Neuronal stem cell (in vitro differentiated cells): ENCODE measurements at regions not wholly inside any gene's neighbourhood (a gene's known extent, or its start where the extent isn't known, plus 50 kb on each side); places are given as distances from the start of the nearest gene placed in this dataset.

Source experiments
- DNase-seq: peaks from one replicate; pipeline ENCODE4 v3.0.0-alpha.2; 2013; ENCODE audit warnings: low spot score
- H2AFZ ChIP-seq: one replicate; pipeline ENCODE4 v1.6.1; 2013; ENCODE audit warnings: mild to moderate bottlenecking, low read length, inconsistent platforms
- H2AK5ac ChIP-seq: 2 replicates; pipeline ENCODE4 v1.6.1; 2013; ENCODE audit warnings: low read depth, mild to moderate bottlenecking, inconsistent platforms, low read length, moderate library complexity, mixed read lengths
- H2BK120ac ChIP-seq: 2 replicates; pipeline ENCODE4 v1.6.1; 2013; ENCODE audit warnings: low read depth, mild to moderate bottlenecking, inconsistent platforms, low read length, moderate library complexity, mixed read lengths
- H2BK12ac ChIP-seq: one replicate; pipeline ENCODE4 v1.6.1; 2013; ENCODE audit warnings: low read length, inconsistent platforms
- H2BK15ac ChIP-seq: 2 replicates; pipeline ENCODE4 v1.6.1; 2013; ENCODE audit warnings: mild to moderate bottlenecking, low read length, inconsistent platforms, mixed read lengths
- H2BK5ac ChIP-seq: one replicate; pipeline ENCODE4 v1.6.1; 2013; ENCODE audit warnings: inconsistent platforms, mild to moderate bottlenecking, low read length, moderate library complexity
- H3K14ac ChIP-seq: one replicate; pipeline ENCODE4 v1.6.1; 2013; ENCODE audit warnings: low read length, inconsistent platforms
- H3K18ac ChIP-seq: 2 replicates; pipeline ENCODE4 v1.6.1; 2013; ENCODE audit warnings: low read length, inconsistent platforms
- H3K23ac ChIP-seq: 2 replicates; pipeline ENCODE4 v1.6.1; 2013; ENCODE audit warnings: low read depth, mild to moderate bottlenecking, mixed read lengths, low read length, inconsistent platforms; ENCODE audit not compliant: poor library complexity
- H3K27ac ChIP-seq: replicated peaks from 3 replicates; pipeline ENCODE4 v1.5.1; 2013; ENCODE audit warnings: low read length, inconsistent platforms
- H3K27me3 ChIP-seq, 3 experiments: 2 replicates each; pipeline ENCODE4 v1.6.1; 2013; ENCODE audit warnings: low read length in 3 of 3, mild to moderate bottlenecking in 2 of 3, inconsistent platforms in 1 of 3, low read depth in 1 of 3, mixed read lengths in 1 of 3, moderate library complexity in 1 of 3; ENCODE audit not compliant: control insufficient read depth in 3 of 3, insufficient read depth in 3 of 3
- H3K36me3 ChIP-seq, 2 donors: replicated peaks in 1 of 2; 2 replicates each; pipeline ENCODE4 v1.6.1; 2013; ENCODE audit warnings: low read length in 2 of 2; ENCODE audit not compliant: control insufficient read depth in 2 of 2, insufficient read depth in 2 of 2
- H3K4ac ChIP-seq: 2 replicates; pipeline ENCODE4 v1.6.1; 2013; ENCODE audit warnings: inconsistent platforms, mild to moderate bottlenecking, low read length, moderate library complexity
- H3K4me1 ChIP-seq, 2 donors: 1 replicate in 1 of 2; 2 replicates in 1 of 2; pipeline ENCODE4 v1.6.1; 2013; ENCODE audit warnings: low read length in 2 of 2, low read depth in 1 of 2; ENCODE audit not compliant: control insufficient read depth in 2 of 2, insufficient read depth in 1 of 2
- H3K4me2 ChIP-seq: one replicate; pipeline ENCODE4 v1.6.1; 2013; ENCODE audit warnings: mild to moderate bottlenecking, low read length, inconsistent platforms; ENCODE audit not compliant: insufficient read depth, poor library complexity, severe bottlenecking
- H3K4me3 ChIP-seq, 2 donors: 2 replicates each; pipeline ENCODE4 v1.5.1; 2013; ENCODE audit warnings: low read length in 2 of 2, mild to moderate bottlenecking in 2 of 2, inconsistent platforms in 1 of 2, moderate library complexity in 1 of 2
- H3K79me1 ChIP-seq: one replicate; pipeline ENCODE4 v1.6.1; 2013; ENCODE audit warnings: low read depth, mild to moderate bottlenecking, inconsistent platforms, low read length, moderate library complexity
- H3K9ac ChIP-seq: one replicate; pipeline ENCODE4 v1.6.1; 2013; ENCODE audit warnings: mild to moderate bottlenecking, low read depth, low read length, inconsistent platforms; ENCODE audit not compliant: poor library complexity
- H3K9me3 ChIP-seq, 2 donors: replicated peaks in 1 of 2; 2 replicates each; pipeline versions ENCODE3 to v1.6.1; 2013; ENCODE audit warnings: low read length in 2 of 2, mild to moderate bottlenecking in 2 of 2, inconsistent platforms in 1 of 2, low read depth in 1 of 2, mixed read lengths in 1 of 2, moderate library complexity in 1 of 2; ENCODE audit not compliant: control insufficient read depth in 2 of 2, insufficient read depth in 1 of 2
- H4K8ac ChIP-seq: one replicate; pipeline ENCODE4 v1.6.1; 2013; ENCODE audit warnings: low read depth, mild to moderate bottlenecking, inconsistent platforms, low read length, moderate library complexity
- H4K91ac ChIP-seq: one replicate; pipeline ENCODE4 v1.6.1; 2013; ENCODE audit warnings: low read length, low read depth, mild to moderate bottlenecking, inconsistent platforms; ENCODE audit not compliant: poor library complexity
- WGBS, 2 donors: extraction: QIAGEN DNeasy Blood & Tissue Kit; methylation state at CpG; one replicate each; pipeline ENCODE4 v1.1.7; 2013; ENCODE audit warnings: missing lambda C conversion rate in 2 of 2, mixed read lengths in 1 of 2; ENCODE audit not compliant: insufficient read length in 2 of 2, insufficient replicate concordance in 1 of 2; ENCODE audit errors: extremely low coverage in 2 of 2; 5-methylcytosine and 5-hydroxymethylcytosine counted together

DNA sequence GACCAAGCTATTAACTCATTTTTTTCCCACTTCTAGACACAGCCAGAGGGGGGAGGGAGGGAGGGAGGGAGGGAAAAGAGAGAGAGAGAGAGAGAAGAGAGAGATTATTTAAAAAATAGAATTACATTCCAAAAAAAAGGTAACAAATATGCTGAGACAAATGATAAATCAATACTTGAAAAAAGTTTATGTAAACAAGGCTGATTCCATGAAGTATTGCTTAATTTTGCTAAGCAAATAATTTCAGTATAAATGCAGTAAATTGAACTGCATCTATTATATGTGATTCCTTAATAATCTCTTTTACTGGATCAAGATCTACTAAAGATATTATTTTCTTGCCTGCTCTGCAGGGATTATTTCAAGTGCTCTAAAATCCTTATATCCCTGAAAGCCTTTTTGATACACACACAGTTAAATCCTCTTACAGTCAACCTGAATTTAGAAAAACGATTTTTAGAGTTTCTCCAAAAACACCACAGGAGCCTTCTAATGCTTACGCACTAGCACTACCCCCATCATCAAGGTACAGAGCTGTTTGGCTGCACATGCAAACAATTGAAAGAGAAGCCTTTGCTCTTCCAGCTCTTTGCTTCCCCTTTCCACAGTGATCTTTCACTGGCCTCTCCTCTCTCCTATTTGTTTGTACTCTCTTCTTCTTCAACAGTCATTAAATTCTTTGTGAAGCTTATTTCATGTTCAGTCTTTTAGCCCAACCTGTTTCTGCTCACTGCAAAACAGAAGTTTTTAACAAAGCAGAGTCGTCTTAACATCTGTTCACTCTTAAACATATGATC lies 426.3 kb upstream of the FAM241A start:
- H2BK12ac ChIP-seq, result no peak overlapping the region
- WGBS, 2 donors, result no CpG with 5 or more reads among the region's 3 CpGs
- H3K4me2 ChIP-seq, result no peak overlapping the region
- H4K91ac ChIP-seq, result no peak overlapping the region
- no peak overlapping the region for H3K23ac ChIP-seq
- H3K27me3 ChIP-seq, result no peaks in the 10 kb centered on the region
- H3K18ac ChIP-seq, result no peak overlapping the region
- no peaks in the 10 kb centered on the region for H3K9me3 ChIP-seq
- no peak overlapping the region for H3K14ac ChIP-seq
- DNase-seq, result no peak
- H3K4ac ChIP-seq, result no peak overlapping the region
- H3K4me1 ChIP-seq, result peaks cover 2 to 7% of the 10 kb centered on the region in 2 donors
- no peak overlapping the region for H2BK5ac ChIP-seq
- no peak overlapping the region for H4K8ac ChIP-seq
- H3K9ac ChIP-seq, result no peak overlapping the region
- no peak overlapping the region for H2BK120ac ChIP-seq
- H2AK5ac ChIP-seq, result no peak overlapping the region
- H2AFZ ChIP-seq, result peak overlapping the region; percentile 81
- no peaks in the 10 kb centered on the region for H3K36me3 ChIP-seq
- H3K79me1 ChIP-seq, result no peaks in the 10 kb centered on the region
- no peak overlapping the region for H3K27ac ChIP-seq
- no peak overlapping the region for H2BK15ac ChIP-seq
- no peak overlapping the region for H3K4me3 ChIP-seq

DNA sequence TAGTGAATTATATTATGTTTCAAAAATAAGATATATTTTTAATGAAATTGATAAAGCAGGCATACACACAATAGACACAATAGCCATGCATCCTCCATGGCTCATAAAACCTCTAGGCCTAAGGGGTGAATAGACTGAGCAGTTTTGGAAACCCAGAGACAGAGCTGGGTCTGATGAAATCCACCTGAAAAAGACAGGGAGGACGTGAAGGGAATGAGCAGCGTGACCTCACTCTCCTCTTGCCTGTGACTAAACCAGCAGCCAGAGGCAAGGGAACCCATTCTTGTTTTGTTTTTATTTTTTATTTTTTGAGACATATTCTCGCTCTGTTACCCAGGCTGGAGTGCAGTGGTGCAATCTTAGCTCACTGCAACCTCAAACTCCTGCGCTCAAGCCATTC lies 424.4 kb upstream of the FAM241A start:
- no peak overlapping the region for H3K23ac ChIP-seq
- H3K4ac ChIP-seq, result no peak overlapping the region
- H3K14ac ChIP-seq, result no peak overlapping the region
- H3K4me2 ChIP-seq, result no peak overlapping the region
- no peak overlapping the region for H2AFZ ChIP-seq
- H3K18ac ChIP-seq, result no peak overlapping the region
- DNase-seq, result no peak
- H3K9me3 ChIP-seq, result no peaks in the 10 kb centered on the region
- no peak overlapping the region for H4K91ac ChIP-seq
- H3K36me3 ChIP-seq, result no peaks in the 10 kb centered on the region
- H3K9ac ChIP-seq, result peak overlapping the region; percentile 25
- H4K8ac ChIP-seq, result no peak overlapping the region
- H2BK5ac ChIP-seq, result no peak overlapping the region
- no CpG with 5 or more reads among the region's 4 CpGs for WGBS, 2 donors
- no peaks in the 10 kb centered on the region for H3K27me3 ChIP-seq
- no peak overlapping the region for H2BK12ac ChIP-seq
- no peak overlapping the region for H2BK120ac ChIP-seq
- no peak overlapping the region for H3K27ac ChIP-seq
- no peaks in the 10 kb centered on the region for H3K79me1 ChIP-seq
- H2BK15ac ChIP-seq, result no peak overlapping the region
- no peak overlapping the region for H2AK5ac ChIP-seq
- peaks cover 2 to 7% of the 10 kb centered on the region in 2 donors for H3K4me1 ChIP-seq
- H3K4me3 ChIP-seq, result no peak overlapping the region

DNA sequence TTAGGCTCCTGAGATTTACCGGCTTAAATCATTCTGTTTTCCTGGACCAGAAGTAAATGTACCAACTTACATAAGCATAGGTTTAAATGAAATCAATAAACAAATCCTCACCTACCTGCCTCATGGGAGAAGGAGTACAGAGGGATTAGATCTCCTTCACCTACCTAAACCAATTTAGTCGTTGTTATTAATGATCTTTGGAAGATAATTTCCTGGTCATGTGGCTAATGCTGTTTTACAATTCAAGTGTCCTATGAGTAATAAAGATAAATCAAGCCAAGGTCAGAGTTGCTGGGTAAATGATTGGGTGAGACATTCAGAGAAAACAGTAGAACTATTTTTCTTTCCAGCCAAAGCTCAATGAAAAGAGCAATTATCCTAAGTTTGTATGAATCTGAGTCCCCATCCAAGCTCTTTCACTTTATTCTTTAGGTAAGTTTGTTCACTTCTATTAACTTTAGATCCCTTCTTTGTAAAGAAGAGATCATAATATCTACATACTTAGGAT lies 423.0 kb upstream of the FAM241A start:
- Histone ChIP-seq H4K8ac (no peak overlapping the region), H3K27ac (no peak overlapping the region), H3K79me1 (no peaks in the 10 kb centered on the region), H3K4ac (no peak overlapping the region), H3K23ac (no peak overlapping the region), H3K4me2 (no peak overlapping the region), H2BK5ac (no peak overlapping the region), H3K4me3 (no peak overlapping the region), H2BK15ac (no peak overlapping the region), H3K18ac (no peak overlapping the region), H3K9ac (no peak overlapping the region), H2AK5ac (no peak overlapping the region), H3K4me1 (peaks cover 2 to 7% of the 10 kb centered on the region in 2 donors), H2AFZ (no peak overlapping the region), H3K27me3 (no peaks in the 10 kb centered on the region), H4K91ac (no peak overlapping the region), H2BK120ac (no peak overlapping the region), H3K9me3 (no peaks in the 10 kb centered on the region), H2BK12ac (no peak overlapping the region), H3K36me3 (no peaks in the 10 kb centered on the region), H3K14ac (no peak overlapping the region)
- no peak for DNase-seq
- WGBS, 2 donors, result no CpG with 5 or more reads among the region's 2 CpGs

DNA sequence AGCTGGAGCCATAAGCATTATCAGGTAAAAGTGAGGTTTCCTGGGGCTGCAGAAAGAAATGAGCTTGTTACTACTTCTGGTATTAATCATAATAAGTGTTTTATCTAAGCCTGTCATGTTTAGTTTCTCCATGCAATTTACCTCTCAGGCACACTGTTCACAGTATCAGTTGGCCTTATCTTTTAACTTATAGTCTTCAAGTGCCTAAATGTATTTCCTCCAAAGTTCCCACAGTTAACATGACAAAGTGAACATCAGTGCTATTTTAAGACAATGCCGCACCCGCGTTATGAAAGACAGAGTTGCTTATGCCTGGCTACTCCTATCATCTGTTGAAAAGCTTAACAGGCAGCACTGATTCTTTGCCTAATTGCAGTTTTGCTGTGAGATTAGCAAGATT lies 408.7 kb upstream of the FAM241A start:
- Histone ChIP-seq H3K4me3 (no peak overlapping the region), H2BK5ac (no peak overlapping the region), H2AFZ (peak overlapping the region; percentile 32), H3K4ac (no peak overlapping the region), H3K18ac (no peak overlapping the region), H3K4me2 (no peak overlapping the region), H3K27ac (no peak overlapping the region), H3K9me3 (no peaks in the 10 kb centered on the region), H2BK15ac (no peak overlapping the region), H3K14ac (no peak overlapping the region), H3K4me1 (peaks cover 0 to 4% of the 10 kb centered on the region in 2 donors), H3K79me1 (no peaks in the 10 kb centered on the region), H2BK12ac (no peak overlapping the region), H2BK120ac (no peak overlapping the region), H3K36me3 (no peaks in the 10 kb centered on the region), H4K8ac (no peak overlapping the region), H3K23ac (no peak overlapping the region), H4K91ac (no peak overlapping the region), H3K9ac (no peak overlapping the region), H3K27me3 (peaks cover 0 to 2% (median 0%) of the 10 kb centered on the region in 3 experiments), H2AK5ac (no peak overlapping the region)
- no peak for DNase-seq
- WGBS, 2 donors, result no CpG with 5 or more reads among the region's 3 CpGs
